B cell (primary cell): ENCODE measurements at regions not wholly inside any gene's neighbourhood (a gene's known extent, or its start where the extent isn't known, plus 50 kb on each side); places are given as distances from the start of the nearest gene placed in this dataset.

Experiments
- ATAC-seq: fragments of 200-7000 bp; cut with Tn5 transposase; one replicate; pipeline ENCODE4 v1.10.0; 2021; ENCODE audit warnings: low read depth, mild to moderate bottlenecking, moderate number of reproducible peaks, moderate library complexity
- CTCF ChIA-PET: fragments of 350-600 bp; sonication (Branson Sonifier 250); formaldehyde crosslinking; loops from one replicate; lab custom pipeline; 2021; ENCODE audit warnings: antibody characterized with exemption, inconsistent platforms; lab: Charles Lee
- POLR2A ChIA-PET: fragments of 350-600 bp; sonication (Branson Sonifier 250); formaldehyde crosslinking; loops from one replicate; lab custom pipeline; 2021; ENCODE audit warnings: antibody characterized with exemption; lab: Charles Lee
- DNase-seq: peaks from one replicate; pipeline ENCODE4 v3.0.0; 2013
- H2AFZ ChIP-seq: 2 replicates; pipeline ENCODE4 v1.6.1; 2012; ENCODE audit warnings: mild to moderate bottlenecking, low read depth, low read length; ENCODE audit not compliant: insufficient read depth, poor library complexity, severe bottlenecking
- H3K27ac ChIP-seq, 2 donors: 1 replicate in 1 of 2; 2 replicates in 1 of 2; pipeline ENCODE4 v1.5.1; 2012 to 2013; ENCODE audit warnings: low read length in 2 of 2, mild to moderate bottlenecking in 2 of 2, moderate library complexity in 1 of 2
- H3K27me3 ChIP-seq, 4 experiments: fragments of 200-600 bp in 1 of 4; sonication (generic) in 1 of 4; replicated peaks in 1 of 4; 1 replicate in 2 of 4; 2 replicates in 2 of 4; pipeline versions ENCODE4 v1.6.1 to v1.7.0; 2013 to 2016; ENCODE audit warnings: low read length in 3 of 4, mild to moderate bottlenecking in 2 of 4, mixed read lengths in 1 of 4, moderate library complexity in 1 of 4; ENCODE audit not compliant: insufficient read depth in 4 of 4, control insufficient read depth in 3 of 4; ENCODE audit errors: control extremely low read depth in 1 of 4
- H3K36me3 ChIP-seq, 2 experiments: replicated peaks in 1 of 2; 1 replicate in 1 of 2; 2 replicates in 1 of 2; pipeline versions ENCODE4 v1.6.1 to v1.7.1; 2013; ENCODE audit warnings: low read length in 1 of 2; ENCODE audit not compliant: insufficient read depth in 2 of 2, control insufficient read depth in 1 of 2; ENCODE audit errors: control extremely low read depth in 1 of 2, extremely low read depth in 1 of 2
- H3K4me1 ChIP-seq, 2 donors: fragments of 200-600 bp in 1 of 2; sonication (generic) in 1 of 2; 1 replicate in 1 of 2; 2 replicates in 1 of 2; pipeline versions ENCODE4 v1.5.1 to v1.6.1; 2013 to 2017; ENCODE audit warnings: low read length in 2 of 2; ENCODE audit not compliant: control insufficient read depth in 2 of 2, insufficient read depth in 2 of 2
- H3K4me2 ChIP-seq: replicated peaks from 2 replicates; pipeline ENCODE3; 2012; ENCODE audit warnings: mild to moderate bottlenecking, low read depth, low read length; ENCODE audit not compliant: poor library complexity, severe bottlenecking
- H3K4me3 ChIP-seq, 5 experiments: fragments of 200-600 bp in 1 of 5; sonication (generic) in 1 of 5; 1 replicate in 3 of 5; 2 replicates in 2 of 5; pipeline versions ENCODE4 v1.5.1 to v1.7.0; 2011 to 2016; ENCODE audit warnings: low read length in 4 of 5, mild to moderate bottlenecking in 4 of 5, low read depth in 2 of 5, control low read depth in 1 of 5, moderate library complexity in 1 of 5; ENCODE audit not compliant: insufficient read depth in 1 of 5; ENCODE audit errors: control extremely low read depth in 1 of 5, extremely low read depth in 1 of 5
- H3K79me2 ChIP-seq: fragments of 200-600 bp; sonication (generic); one replicate; pipeline ENCODE4 v1.6.0; 2016; ENCODE audit warnings: low read length; ENCODE audit not compliant: control insufficient read depth, insufficient read depth
- H3K9ac ChIP-seq: fragments of 200-600 bp; sonication (generic); 2 replicates; pipeline ENCODE4 v1.6.1; 2017; ENCODE audit warnings: mild to moderate bottlenecking, low read length, moderate library complexity
- H3K9me3 ChIP-seq, 3 donors: one replicate each; pipeline versions ENCODE4 v1.6.1 to v1.7.1; 2013; ENCODE audit warnings: low read length in 2 of 3; ENCODE audit not compliant: control insufficient read depth in 2 of 3, insufficient read depth in 1 of 3; ENCODE audit errors: control extremely low read depth in 1 of 3
- H4K20me1 ChIP-seq: 2 replicates; pipeline ENCODE4 v1.6.0; 2012; ENCODE audit warnings: mild to moderate bottlenecking, low read length; ENCODE audit not compliant: insufficient read depth, control insufficient read depth, poor library complexity, severe bottlenecking
- H3K27ac Mint-ChIP-seq: one replicate; pipeline ENCODE4 v1.8.0; 2021; ENCODE audit warnings: mixed read lengths
- H3K27me3 Mint-ChIP-seq: one replicate; pipeline ENCODE4 v1.8.0; 2021; ENCODE audit warnings: mixed read lengths
- H3K4me1 Mint-ChIP-seq: one replicate; pipeline ENCODE4 v1.8.0; 2021; ENCODE audit warnings: mixed read lengths
- H3K4me3 Mint-ChIP-seq: one replicate; pipeline ENCODE4 v1.8.0; 2021; ENCODE audit warnings: mixed read lengths
- H3K9me3 Mint-ChIP-seq: one replicate; pipeline ENCODE4 v1.8.0; 2022; ENCODE audit warnings: mixed read lengths; ENCODE audit not compliant: insufficient read depth
- CTCF ChIP-seq: fragments of 200-600 bp; IDR thresholded peaks from one replicate; pipeline ENCODE4 v1.8.0; 2022; ENCODE audit warnings: antibody characterized with exemption, mild to moderate bottlenecking
- EZH2 ChIP-seq: IDR thresholded peaks from 2 replicates; pipeline ENCODE4 v1.6.1; 2012; ENCODE audit warnings: borderline replicate concordance, low read depth, mild to moderate bottlenecking, moderate library complexity, low read length; ENCODE audit not compliant: insufficient read depth, poor library complexity, severe bottlenecking
- WGBS: methylation state at CpG from one replicate; pipeline ENCODE4 v1.1.5; 2013; ENCODE audit warnings: missing lambda C conversion rate; ENCODE audit not compliant: insufficient coverage; 5-methylcytosine and 5-hydroxymethylcytosine counted together
- intact Hi-C: fragments of 100-400 bp; cut with micrococcal nuclease; formaldehyde crosslinking; loops from one replicate; pipeline ENCODE4 v1.10.0; 2022

DNA sequence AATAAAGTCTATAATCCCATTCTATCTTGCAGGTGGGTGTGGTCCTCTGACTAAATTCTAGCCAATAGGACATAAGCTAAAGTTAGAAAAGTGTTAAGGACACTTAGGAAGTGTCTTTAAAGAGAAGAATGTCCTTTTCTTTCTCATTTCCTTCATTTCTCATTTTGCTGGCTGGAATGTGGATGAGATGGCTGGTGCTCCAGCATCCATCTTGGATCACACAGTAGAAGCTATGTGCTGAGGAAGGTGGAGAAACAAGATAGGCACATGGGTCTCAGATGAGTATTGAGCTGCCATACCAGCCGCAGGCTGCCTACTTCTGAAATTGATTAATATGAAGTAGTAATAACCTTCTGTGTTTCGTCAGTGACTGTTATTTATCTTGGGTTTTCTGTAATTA lies 289.0 kb downstream of the LRFN2 start:
- H3K9ac ChIP-seq: no peak overlapping the region
- no peaks in the 10 kb centered on the region for H3K4me1 Mint-ChIP-seq
- ATAC-seq: no peak
- no peak overlapping the region for H2AFZ ChIP-seq
- intact Hi-C loops: no loop called here
- DNase-seq: no peak
- H3K9me3 ChIP-seq: peaks cover 0 to 19% (median 0%) of the 10 kb centered on the region in 3 donors
- H3K27me3 ChIP-seq: peaks cover 0 to 15% (median 0%) of the 10 kb centered on the region in 4 experiments
- no peaks in the 10 kb centered on the region for H3K4me1 ChIP-seq
- H3K27ac Mint-ChIP-seq: no peak overlapping the region
- ChIA-PET POLR2A (no interaction called here), CTCF (no interaction called here)
- H3K27ac ChIP-seq: no peak overlapping the region
- 80% methylated on average over 1 of the region's 2 CpGs for WGBS
- H3K79me2 ChIP-seq: no peaks in the 10 kb centered on the region
- H4K20me1 ChIP-seq: no peaks in the 10 kb centered on the region
- TF ChIP-seq CTCF (no peak), EZH2 (no peak)
- H3K36me3 ChIP-seq: no peaks in the 10 kb centered on the region
- H3K9me3 Mint-ChIP-seq: peaks cover 3% of the 10 kb centered on the region
- H3K4me3 ChIP-seq: no peak overlapping the region
- no peak overlapping the region for H3K4me3 Mint-ChIP-seq
- peaks cover 17% of the 10 kb centered on the region for H3K27me3 Mint-ChIP-seq
- H3K4me2 ChIP-seq: no peak overlapping the region

- Histone ChIP-seq H3K4me3 (no peak overlapping the region), H3K4me1 (no peaks in the 10 kb centered on the region), H4K20me1 (no peaks in the 10 kb centered on the region), H3K27ac (no peak overlapping the region), H3K36me3 (no peaks in the 10 kb centered on the region), H3K27me3 (peaks cover 0 to 17% (median 3%) of the 10 kb centered on the region in 4 experiments), H3K9me3 (peaks cover 0 to 17% (median 0%) of the 10 kb centered on the region in 3 donors), H3K79me2 (no peaks in the 10 kb centered on the region), H3K9ac (no peak overlapping the region), H3K4me2 (no peak overlapping the region), H2AFZ (no peak overlapping the region)
- 47% methylated on average over 1 of the region's 2 CpGs for WGBS
- Mint-ChIP-seq H3K27me3 (peaks cover 21% of the 10 kb centered on the region), H3K4me3 (no peak overlapping the region), H3K9me3 (peaks cover 3% of the 10 kb centered on the region), H3K4me1 (no peaks in the 10 kb centered on the region), H3K27ac (no peak overlapping the region)
- DNase-seq: no peak
- TF ChIP-seq CTCF (no peak), EZH2 (no peak)
- CTCF ChIA-PET: interaction anchor here (0.7 kb wide), 1 partner anchor 16 kb away, joined by 3 read pairs; no protein-coding TSS in a partner anchor
- intact Hi-C loops: no loop called here
- POLR2A ChIA-PET: no interaction called here
- ATAC-seq: no peak
Measured at GRCh38 chr6:40295251-40295950, 291.8 kb downstream of the LRFN2 start.
